GM12892 (cell line): ENCODE measurements at regions not wholly inside any gene's neighbourhood (a gene's known extent, or its start where the extent isn't known, plus 50 kb on each side); places are given as distances from the start of the nearest gene placed in this dataset.

ENCODE experiments used
- POLR2A ChIP-seq: IDR thresholded peaks from 2 replicates; pipeline ENCODE4 v1.6.1; 2011; ENCODE audit warnings: low read depth, low read length, control low read depth
- POLR2AphosphoS5 ChIP-seq: IDR thresholded peaks from 2 replicates; pipeline ENCODE4 v1.6.1; 2011; ENCODE audit warnings: low read depth, low read length, control low read depth

DNA sequence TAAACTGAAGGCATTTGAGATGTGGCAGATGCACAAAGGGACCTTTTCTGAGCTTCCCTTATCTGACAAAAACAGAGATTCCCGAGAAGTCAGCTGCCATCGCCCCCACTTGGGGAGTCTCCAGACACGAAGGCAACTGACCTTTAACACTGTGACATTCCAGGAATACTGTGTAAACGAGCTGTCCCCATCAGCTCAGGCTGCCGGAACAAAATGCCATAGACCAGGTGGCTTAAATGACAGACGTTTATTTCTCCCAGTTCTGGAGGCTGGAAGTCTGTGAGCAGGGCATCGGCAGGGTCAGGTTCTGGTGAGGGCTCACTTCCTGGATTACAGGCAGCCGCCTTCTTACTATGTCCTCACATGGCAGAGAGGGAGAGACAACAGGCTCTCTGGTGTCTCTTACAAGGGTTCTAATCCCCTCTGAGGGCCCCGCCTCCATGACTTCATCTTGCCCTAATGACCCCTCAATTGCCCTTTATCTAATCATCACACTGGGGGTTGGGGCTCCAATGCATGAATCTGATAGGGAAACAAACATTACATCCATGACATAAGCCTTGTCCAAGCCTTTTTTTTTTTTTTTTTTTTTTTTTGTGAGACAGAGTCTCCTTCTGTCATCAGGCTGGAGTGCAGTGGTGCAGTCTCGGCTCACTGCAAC, 178.5 kb upstream of the RPL38 start:
- TF ChIP-seq POLR2A: no peak
- no peak for TF ChIP-seq POLR2AphosphoS5
